CD4-positive, alpha-beta T cell treated with Interleukin-6 for 4 hours (primary cell): ENCODE measurements at regions not wholly inside any gene's neighbourhood (a gene's known extent, or its start where the extent isn't known, plus 50 kb on each side); places are given as distances from the start of the nearest gene placed in this dataset.
"Not testable (repeated sequence)": the region's sequence is repeated elsewhere in the genome, so short reads cannot be mapped to it uniquely, and the experiment has no call there.

ENCODE experiments used
- DNase-seq: peaks from one replicate; pipeline ENCODE4 v3.0.0-alpha.2; 2020; ENCODE audit warnings: mixed read lengths

- no peak for DNase-seq
Measured at GRCh38 chr7:79952399-79952798, 182.2 kb upstream of the GNAI1 start.

DNA sequence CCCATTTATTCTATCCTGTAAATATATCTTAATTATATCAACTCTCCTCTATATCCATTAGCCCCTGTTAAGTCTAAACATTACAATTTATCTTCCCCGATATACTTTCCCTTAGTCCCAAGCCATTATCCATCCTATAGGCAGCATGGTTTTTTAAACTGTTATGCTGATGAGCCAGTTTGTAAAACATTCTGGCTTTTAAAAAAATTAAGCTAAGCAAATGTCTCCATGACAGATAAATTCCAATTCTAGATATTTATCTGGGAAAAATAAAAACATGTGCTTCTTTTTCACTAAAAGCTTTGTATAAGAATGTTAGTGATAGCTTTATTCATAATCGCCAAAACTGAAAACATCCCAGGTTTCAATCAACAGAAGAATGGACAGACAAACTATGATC, 183.2 kb upstream of the GNAI1 start:
- DNase-seq = no peak

DNA sequence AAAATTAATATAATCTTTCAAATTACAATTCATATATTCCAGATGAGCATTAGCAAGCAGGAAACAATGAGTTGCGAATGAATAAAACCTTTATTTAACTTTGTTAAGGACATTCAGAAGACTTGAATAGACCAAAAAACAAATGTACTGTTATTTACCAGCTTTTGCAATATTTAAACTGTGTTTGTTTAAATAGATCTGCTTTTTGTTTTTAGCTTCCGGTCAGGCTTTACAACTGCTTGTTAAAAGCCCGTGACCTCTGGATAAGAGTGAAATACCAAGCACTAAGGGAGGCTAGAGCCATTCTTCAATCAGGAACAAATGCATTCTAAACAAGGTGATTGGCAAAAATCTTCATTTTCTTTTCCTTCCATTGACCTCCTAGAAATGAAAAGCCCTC, 184.9 kb upstream of the GNAI1 start:
- DNase-seq = no peak

GRCh38 chr7:79936281-79936983, 198.2 kb upstream of the GNAI1 start:
- DNase-seq = no peak

DNA sequence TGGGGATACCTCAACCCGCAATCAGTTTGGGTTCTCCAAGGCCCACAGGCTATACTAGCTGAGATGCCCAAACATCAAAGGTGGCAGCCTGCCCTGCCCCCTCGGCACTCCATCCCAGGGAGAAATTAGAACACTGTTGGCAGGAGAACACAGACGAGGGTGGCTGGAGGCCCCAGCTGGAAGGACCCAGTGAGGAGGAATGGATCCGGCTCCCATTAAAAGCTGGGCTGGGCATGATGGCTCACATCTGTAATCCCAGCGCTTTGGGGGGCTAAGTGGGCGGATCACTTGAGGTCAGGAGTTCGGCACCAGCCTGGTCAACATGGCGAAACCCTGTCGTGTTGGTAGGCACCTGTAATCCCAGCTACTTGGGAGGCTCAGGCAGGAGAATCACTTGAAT, 199.9 kb upstream of the GNAI1 start:
- DNase-seq = no peak

- no peak for DNase-seq
Measured at GRCh38 chr7:79933144-79933543, 201.5 kb upstream of the GNAI1 start.

- no peak for DNase-seq
Measured at GRCh38 chr7:79930604-79931003, 204.0 kb upstream of the GNAI1 start.

GRCh38 chr7:79927116-79927515, 207.5 kb upstream of the GNAI1 start:
- no peak for DNase-seq

DNA sequence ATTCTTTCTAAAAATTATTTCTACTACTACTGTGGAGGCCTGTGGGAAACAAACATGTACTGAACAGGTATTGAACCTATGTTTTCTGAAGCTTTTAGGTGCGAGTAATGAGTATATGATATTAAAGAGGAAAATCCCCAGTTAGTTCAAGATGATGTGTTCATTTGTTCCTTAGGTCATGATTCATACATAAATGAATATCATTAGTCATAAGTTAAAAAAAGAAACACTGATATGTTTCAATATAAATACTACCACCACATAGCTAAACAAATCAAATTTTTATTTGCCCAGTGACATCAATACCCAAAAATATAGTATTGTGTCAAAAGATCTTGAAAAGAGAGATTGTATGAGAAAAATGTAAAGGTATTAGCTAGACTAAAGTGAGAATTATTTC, 210.7 kb upstream of the GNAI1 start:
- no peak for DNase-seq

DNA sequence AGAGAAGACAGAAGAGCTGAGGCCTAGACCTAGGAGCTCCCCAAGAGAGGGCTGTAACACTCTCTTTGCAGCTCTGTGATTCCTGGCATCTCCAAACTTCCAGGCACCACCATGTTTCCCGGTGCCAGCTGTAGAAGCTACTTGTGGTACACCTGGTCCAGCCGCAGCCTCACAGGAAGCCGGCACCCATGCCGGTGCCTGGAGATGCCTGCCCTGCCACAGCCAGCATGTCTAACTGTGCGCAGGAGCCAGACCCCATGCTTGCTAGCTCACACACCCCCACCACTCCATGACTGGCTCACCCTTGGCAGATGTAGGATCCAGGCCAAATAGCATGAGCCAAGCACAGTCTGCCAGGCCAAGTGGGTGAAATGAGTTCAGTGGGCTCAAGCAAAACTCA, 211.7 kb upstream of the GNAI1 start:
- DNase-seq = no peak

- DNase-seq = no peak
Measured at GRCh38 chr7:79921976-79922375, 212.7 kb upstream of the GNAI1 start.

DNA sequence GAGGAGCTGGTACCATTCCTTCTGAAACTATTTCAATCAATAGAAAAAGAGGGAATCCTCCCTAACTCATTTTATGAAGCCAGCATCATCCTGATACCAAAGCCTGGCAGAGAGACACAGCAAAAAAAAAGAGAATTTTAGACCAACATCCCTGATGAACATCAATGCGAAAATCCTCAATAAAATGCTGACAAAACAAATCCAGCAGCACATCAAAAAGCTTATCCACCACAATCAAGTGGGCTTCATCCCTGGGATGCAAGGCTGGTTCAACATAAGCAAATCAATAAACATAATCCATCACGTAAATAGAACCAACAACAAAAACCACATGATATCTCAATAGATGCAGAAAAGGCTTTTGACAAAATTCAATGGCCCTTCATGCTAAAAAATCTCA, 216.0 kb upstream of the GNAI1 start:
- DNase-seq = not testable (repeated sequence)

- DNase-seq = peak; percentile 8
Measured at GRCh38 chr7:79915346-79915745, 219.3 kb upstream of the GNAI1 start.

- no peak for DNase-seq
Measured at GRCh38 chr7:79912213-79912633, 222.4 kb upstream of the GNAI1 start.

DNA sequence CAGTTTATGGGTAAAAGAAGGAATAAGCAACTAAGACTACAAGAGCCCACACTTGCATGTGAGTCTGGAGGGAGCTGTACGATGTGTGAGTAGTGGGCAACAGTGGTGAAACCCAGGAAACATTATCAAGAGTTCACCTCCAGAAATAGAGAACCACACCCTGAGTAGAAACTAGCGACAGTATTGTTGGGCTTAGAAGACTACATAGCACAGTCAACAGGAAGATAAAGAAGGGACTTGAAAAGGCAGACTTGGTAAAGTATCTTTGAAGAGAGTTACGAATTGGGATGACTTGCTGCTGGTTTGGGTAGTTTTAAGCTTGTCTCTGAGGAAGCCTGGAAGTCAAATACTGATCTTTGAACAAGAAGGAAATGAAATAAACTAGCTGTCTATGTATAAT, 223.2 kb upstream of the GNAI1 start:
- no peak for DNase-seq

DNA sequence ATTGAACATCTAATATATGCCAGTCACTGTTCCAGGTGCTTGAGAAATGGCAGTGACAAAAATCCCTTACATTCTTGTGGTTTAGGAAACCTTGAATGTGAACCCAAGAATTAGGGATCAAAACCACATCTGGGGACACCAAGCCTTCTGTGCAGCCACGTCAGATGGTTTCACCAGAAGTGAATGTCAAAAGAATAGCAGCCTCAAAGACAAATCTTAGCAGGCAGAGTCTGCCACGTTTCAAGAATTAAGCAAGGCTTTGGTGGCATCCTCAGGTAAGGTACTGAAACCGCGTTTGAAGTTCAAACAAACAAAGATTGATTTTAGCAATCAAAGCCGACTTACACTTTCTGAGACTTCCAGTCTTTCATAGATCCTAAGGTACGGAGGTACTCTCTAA, 225.5 kb upstream of the GNAI1 start:
- no peak for DNase-seq

DNA sequence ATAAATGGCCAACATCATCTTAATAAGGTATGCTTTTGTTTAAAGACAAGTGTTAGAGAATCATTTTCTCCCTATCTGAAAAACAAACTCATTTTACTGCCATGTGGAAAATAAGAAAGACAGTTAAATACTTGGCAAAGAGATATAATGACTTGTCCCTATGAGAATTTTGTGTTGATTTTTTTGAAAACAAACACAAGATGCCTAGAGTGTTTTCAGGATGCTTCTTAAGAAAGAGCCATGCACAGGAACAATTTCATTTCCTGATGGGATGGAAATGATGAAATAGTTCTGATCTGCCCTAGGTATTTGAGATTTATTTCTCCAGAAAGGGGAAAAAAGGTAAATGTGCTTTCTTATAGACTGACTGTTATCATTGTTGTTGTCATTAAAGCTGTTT, 237.5 kb upstream of the GNAI1 start:
- DNase-seq = no peak

DNA sequence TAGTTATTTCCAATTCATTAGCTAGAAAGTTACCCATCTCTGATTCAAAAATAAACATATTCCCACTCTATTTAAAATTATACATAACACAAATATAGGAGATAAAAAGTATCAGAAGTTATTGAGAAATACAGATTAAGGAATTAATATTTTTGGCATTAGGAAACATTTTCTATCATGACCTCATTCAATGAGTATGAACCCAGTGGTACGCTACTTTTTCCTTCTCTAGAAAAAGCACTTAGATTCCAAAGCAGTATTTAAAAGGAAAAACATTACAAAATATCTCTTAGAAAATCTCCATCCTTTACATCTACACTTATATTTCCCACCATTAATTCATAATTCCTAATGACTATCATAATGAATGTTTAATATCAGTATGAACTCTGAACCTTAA, 240.6 kb upstream of the GNAI1 start:
- DNase-seq = no peak

- no peak for DNase-seq
Measured at GRCh38 chr7:79882922-79883321, 251.7 kb upstream of the GNAI1 start.

- DNase-seq = no peak
Measured at GRCh38 chr7:79880312-79880711, 254.3 kb upstream of the GNAI1 start.

GRCh38 chr7:79877874-79878465, 256.7 kb upstream of the GNAI1 start:
- no peak for DNase-seq

- no peak for DNase-seq
Measured at GRCh38 chr7:79876848-79877252, 257.8 kb upstream of the GNAI1 start.

GRCh38 chr7:79874797-79875196, 259.8 kb upstream of the GNAI1 start:
- no peak for DNase-seq

DNA sequence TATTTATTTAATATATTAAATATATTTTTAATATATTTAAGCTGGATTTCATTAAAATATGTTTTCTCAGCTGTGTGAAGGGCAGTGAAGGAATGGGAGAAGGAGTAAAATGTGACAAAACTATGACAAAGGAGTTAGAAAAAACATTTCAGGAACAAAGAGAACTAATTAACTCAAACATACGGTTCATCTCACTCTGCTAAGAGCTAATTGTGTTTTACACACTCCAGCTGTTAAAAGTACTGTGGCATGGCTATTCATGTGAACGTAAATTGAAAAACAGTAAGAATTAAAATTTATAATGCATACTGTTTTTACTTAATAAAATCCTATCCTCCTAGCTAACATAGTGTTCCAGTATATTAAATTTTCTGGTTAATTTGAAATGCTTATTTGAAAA, 262.5 kb upstream of the GNAI1 start:
- DNase-seq = no peak

GRCh38 chr7:79868010-79868409, 266.6 kb upstream of the GNAI1 start:
- no peak for DNase-seq
